ENCODE measurements at regions not wholly inside any gene's neighbourhood (a gene's known extent, or its start where the extent isn't known, plus 50 kb on each side); places are given as distances from the start of the nearest gene placed in this dataset.

GRCh38 chr1:30058970-30059369, 664.4 kb downstream of the MATN1 start:
- TF ChIP-seq BHLHE40 (IDR thresholded peaks at IDR 0.05; ENCODE audit: borderline replicate concordance) (no peak), FOXK2 (IDR thresholded peaks at IDR 0.05) (no peak), CTBP1 (IDR thresholded peaks at IDR 0.05; ENCODE audit: borderline replicate concordance) (no peak)
